LNCaP clone FGC (cell line): ENCODE measurements at regions not wholly inside any gene's neighbourhood (a gene's known extent, or its start where the extent isn't known, plus 50 kb on each side); places are given as distances from the start of the nearest gene placed in this dataset.
A peak's percentile ranks its signal among the peaks of the same experiment; 100 is the strongest.

Experiments used
- DNase-seq: peaks from one replicate; pipeline ENCODE4 v3.0.0-alpha.2; 2011; ENCODE audit warnings: low read depth
- H3K4me3 ChIP-seq: 2 replicates; pipeline ENCODE4 v1.5.1; 2011; ENCODE audit warnings: mild to moderate bottlenecking, low read depth, low read length, control low read depth
- TF ChIP-seq, protein P1 (sequence below): IDR thresholded peaks from 2 replicates; pipeline ENCODE4 v1.5.1; 2012; ENCODE audit warnings: mild to moderate bottlenecking; ENCODE audit not compliant: control insufficient read depth, insufficient read depth; ENCODE audit errors: extremely low read depth

DNA sequence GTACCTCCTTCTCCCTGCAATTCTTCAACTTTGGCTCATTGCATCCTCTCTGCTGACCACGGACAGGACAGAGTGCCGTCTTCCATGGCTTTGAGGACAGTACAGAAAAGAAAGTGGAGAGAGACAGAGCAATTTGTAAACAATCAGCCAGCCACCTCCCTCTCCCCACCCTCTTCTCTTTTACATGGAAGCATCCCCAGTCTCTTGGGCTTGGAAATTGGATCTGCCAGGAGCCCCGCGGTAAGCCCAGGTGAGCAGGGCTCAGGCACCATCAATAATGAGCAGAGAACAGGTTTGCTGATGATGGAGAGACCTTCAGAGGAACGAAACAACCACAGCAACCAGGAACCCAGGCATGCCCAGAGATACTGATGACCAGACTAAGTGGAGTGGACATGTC lies 194.9 kb upstream of the TNRC6C start:
- no peak for DNase-seq
- TF ChIP-seq, protein P1, sequence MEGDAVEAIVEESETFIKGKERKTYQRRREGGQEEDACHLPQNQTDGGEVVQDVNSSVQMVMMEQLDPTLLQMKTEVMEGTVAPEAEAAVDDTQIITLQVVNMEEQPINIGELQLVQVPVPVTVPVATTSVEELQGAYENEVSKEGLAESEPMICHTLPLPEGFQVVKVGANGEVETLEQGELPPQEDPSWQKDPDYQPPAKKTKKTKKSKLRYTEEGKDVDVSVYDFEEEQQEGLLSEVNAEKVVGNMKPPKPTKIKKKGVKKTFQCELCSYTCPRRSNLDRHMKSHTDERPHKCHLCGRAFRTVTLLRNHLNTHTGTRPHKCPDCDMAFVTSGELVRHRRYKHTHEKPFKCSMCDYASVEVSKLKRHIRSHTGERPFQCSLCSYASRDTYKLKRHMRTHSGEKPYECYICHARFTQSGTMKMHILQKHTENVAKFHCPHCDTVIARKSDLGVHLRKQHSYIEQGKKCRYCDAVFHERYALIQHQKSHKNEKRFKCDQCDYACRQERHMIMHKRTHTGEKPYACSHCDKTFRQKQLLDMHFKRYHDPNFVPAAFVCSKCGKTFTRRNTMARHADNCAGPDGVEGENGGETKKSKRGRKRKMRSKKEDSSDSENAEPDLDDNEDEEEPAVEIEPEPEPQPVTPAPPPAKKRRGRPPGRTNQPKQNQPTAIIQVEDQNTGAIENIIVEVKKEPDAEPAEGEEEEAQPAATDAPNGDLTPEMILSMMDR: no peak
- no peak overlapping the region for H3K4me3 ChIP-seq

DNA sequence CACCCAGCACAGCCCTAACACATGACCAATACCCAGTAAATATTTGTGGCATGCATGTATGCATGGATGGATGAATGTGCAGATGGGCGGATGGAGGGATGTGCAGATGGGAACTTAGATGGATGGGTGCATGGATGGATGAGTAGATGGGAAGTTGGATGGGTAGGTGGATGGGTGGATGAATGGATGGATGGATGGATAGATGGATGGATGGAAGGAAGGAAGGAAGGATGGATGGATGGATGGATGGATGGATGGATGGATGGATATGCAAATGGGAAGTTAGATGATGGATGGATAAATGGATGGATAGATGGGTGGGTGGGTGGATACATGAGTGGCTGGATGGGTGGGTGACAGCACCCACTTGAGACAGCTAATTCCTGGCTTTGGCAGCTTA lies 193.2 kb upstream of the TNRC6C start:
- no peak for DNase-seq
- TF ChIP-seq, protein P1: no peak
- H3K4me3 ChIP-seq: no peak overlapping the region

GRCh38 chr17:77767148-77767547 lies 191.4 kb upstream of the TNRC6C start:
- no peak overlapping the region for H3K4me3 ChIP-seq
- TF ChIP-seq, protein P1: no peak
- no peak for DNase-seq

- TF ChIP-seq, protein P1: no peak
- no peak overlapping the region for H3K4me3 ChIP-seq
- DNase-seq: no peak
These were observed 190.2 kb upstream of the TNRC6C start for GRCh38 chr17:77768248-77768852.

- TF ChIP-seq, protein P1: no peak
- DNase-seq: peak; percentile 4
- no peak overlapping the region for H3K4me3 ChIP-seq
These were observed 189.3 kb upstream of the TNRC6C start for GRCh38 chr17:77769215-77769614.

GRCh38 chr17:77769762-77770161 lies 188.7 kb upstream of the TNRC6C start:
- no peak overlapping the region for H3K4me3 ChIP-seq
- TF ChIP-seq, protein P1: no peak; the same call in 1 of the 2 replicates
- peak; percentile 63 for DNase-seq

DNA sequence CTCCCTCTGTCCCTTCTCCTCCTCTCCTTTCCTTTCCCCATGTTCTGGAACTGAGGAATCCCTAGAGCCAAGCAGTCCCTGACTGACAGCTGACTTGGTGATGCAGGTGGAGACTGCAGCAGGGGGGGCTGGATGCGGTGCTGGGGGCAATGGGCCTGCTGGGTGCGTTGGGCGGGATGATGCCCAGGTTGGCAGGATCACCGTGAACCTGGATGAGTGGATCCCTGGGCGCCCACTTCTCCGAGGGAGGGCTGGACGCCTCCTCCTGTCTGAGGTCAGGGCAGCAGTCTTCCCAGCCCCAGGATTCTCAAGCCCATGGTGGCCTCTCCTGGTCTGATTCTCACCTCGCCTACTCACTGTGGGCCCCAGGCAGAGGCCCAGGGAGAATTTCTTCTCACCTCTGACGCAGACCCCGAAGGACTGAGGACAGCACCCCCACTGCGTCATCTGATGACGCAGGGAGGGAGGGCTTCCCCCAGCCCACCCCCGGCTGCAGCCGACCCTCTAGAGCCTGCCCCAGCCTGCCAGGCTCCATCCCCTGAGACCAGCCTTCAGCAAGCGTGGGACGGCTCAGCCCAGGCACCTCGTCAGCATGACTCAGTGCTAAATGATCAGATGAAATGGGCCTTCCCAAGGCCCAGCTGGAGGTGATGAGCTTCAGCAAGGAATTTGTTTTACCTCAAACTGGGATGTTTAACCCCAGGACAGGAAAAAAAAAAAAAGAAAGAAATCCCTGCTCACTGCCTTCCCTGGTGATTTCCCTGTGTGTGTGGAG lies 188.0 kb upstream of the TNRC6C start:
- TF ChIP-seq, protein P1: no peak
- H3K4me3 ChIP-seq: no peak overlapping the region

More for the DNA sequence above, 188.0 kb upstream of the TNRC6C start:
- no peak for DNase-seq
